BLaER1 (cell line): ENCODE measurements at regions not wholly inside any gene's neighbourhood (a gene's known extent, or its start where the extent isn't known, plus 50 kb on each side); places are given as distances from the start of the nearest gene placed in this dataset.

Experiments
- H3K27ac ChIP-seq: shearing (Covaris generic); formaldehyde crosslinking; 2 replicates; pipeline ENCODE4 v1.8.1; 2022
- H3K27me3 ChIP-seq: shearing (Covaris generic); formaldehyde crosslinking; 2 replicates; pipeline ENCODE4 v1.8.1; 2022
- H3K36me3 ChIP-seq: shearing (Covaris generic); formaldehyde crosslinking; 2 replicates; pipeline ENCODE4 v1.8.1; 2022
- H3K4me1 ChIP-seq: shearing (Covaris generic); formaldehyde crosslinking; 2 replicates; pipeline ENCODE4 v1.8.1; 2022
- H3K4me2 ChIP-seq: shearing (Covaris generic); formaldehyde crosslinking; 2 replicates; pipeline ENCODE4 v1.8.1; 2022
- H3K4me3 ChIP-seq: shearing (Covaris generic); formaldehyde crosslinking; 2 replicates; pipeline ENCODE4 v1.8.1; 2022
- H3K9ac ChIP-seq: shearing (Covaris generic); formaldehyde crosslinking; 2 replicates; pipeline ENCODE4 v1.8.1; 2022
- H3K9me3 ChIP-seq: shearing (Covaris generic); formaldehyde crosslinking; 2 replicates; pipeline ENCODE4 v1.8.1; 2022
- H4K20me1 ChIP-seq: shearing (Covaris generic); formaldehyde crosslinking; 2 replicates; pipeline ENCODE4 v1.8.1; 2022
- Cebpa-rat ChIP-seq: shearing (Covaris generic); IDR thresholded peaks from 2 replicates; pipeline ENCODE4 v1.8.1; 2022

DNA sequence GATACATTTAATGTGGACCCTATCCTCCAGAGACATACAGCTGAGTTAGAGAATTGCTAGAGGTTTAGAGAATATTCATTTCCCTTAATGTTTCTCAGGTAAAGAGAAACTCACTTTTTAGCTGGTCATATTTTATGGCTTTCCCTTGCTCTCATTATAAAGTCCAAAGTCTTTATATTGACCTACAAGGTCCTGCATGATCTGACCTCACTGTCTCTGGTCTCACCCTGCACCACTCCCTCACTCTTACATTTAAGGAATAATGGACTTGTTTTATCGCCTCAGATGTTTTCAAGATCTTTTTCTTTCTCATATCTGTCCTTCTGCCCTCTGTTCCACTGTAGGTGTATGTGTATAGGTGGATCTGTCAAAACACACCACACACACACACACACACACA lies 597.3 kb downstream of the PLCL1 start:
- Histone ChIP-seq H3K27ac (no peak overlapping the region), H3K9me3 (no peaks in the 10 kb centered on the region), H3K27me3 (no peaks in the 10 kb centered on the region), H4K20me1 (no peaks in the 10 kb centered on the region), H3K4me2 (no peak overlapping the region), H3K36me3 (no peaks in the 10 kb centered on the region), H3K4me3 (no peak overlapping the region), H3K9ac (no peak overlapping the region), H3K4me1 (no peaks in the 10 kb centered on the region)
- TF ChIP-seq Cebpa-rat, result no peak

DNA sequence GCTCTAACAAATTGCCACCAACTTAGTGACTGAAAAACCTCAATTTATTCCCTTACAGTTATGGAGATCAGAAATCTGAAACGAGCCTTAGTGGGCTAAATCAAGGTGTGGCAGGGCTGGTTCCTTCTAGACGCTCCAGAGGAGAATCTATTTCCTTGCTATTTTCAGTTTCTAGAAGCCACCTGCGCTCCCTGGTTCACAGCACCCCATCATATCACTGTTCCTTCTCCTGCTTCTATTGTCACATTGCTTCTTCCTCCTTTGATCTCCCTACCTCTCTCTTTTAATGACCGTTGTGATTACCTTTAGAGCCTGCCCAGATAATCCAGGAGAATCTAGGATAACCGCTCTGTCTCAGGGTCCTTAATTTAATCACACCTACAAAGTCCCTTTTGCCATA lies 596.6 kb downstream of the PLCL1 start:
- Histone ChIP-seq H4K20me1 (no peaks in the 10 kb centered on the region), H3K4me3 (no peak overlapping the region), H3K9ac (no peak overlapping the region), H3K4me2 (no peak overlapping the region), H3K36me3 (no peaks in the 10 kb centered on the region), H3K27me3 (no peaks in the 10 kb centered on the region), H3K4me1 (no peaks in the 10 kb centered on the region), H3K27ac (no peak overlapping the region), H3K9me3 (no peaks in the 10 kb centered on the region)
- no peak for TF ChIP-seq Cebpa-rat

DNA sequence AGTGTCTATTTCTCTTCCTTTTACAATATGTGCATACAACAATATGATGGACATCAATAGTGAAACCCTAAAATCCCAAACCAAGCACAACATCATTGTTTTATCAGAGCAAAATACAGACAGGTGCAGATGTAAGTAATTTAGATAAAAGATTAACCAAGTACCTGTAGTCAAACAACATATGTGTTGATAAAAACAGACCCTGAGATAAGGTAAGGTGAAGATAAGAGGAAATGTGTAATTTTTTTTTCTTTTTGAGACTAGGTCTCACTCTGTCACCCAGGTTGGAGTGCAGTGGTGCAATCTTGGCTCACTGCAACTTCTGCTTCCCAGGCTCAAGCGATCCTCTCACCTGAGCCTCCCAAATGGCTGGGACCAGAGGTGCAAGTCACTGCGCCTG lies 589.8 kb downstream of the PLCL1 start:
- H3K27ac ChIP-seq, result no peak overlapping the region
- no peak overlapping the region for H3K9ac ChIP-seq
- H3K4me3 ChIP-seq, result no peak overlapping the region
- no peaks in the 10 kb centered on the region for H3K27me3 ChIP-seq
- H4K20me1 ChIP-seq, result no peaks in the 10 kb centered on the region
- no peak for TF ChIP-seq Cebpa-rat
- no peaks in the 10 kb centered on the region for H3K4me1 ChIP-seq
- no peaks in the 10 kb centered on the region for H3K9me3 ChIP-seq
- H3K36me3 ChIP-seq, result no peaks in the 10 kb centered on the region
- H3K4me2 ChIP-seq, result no peak overlapping the region

DNA sequence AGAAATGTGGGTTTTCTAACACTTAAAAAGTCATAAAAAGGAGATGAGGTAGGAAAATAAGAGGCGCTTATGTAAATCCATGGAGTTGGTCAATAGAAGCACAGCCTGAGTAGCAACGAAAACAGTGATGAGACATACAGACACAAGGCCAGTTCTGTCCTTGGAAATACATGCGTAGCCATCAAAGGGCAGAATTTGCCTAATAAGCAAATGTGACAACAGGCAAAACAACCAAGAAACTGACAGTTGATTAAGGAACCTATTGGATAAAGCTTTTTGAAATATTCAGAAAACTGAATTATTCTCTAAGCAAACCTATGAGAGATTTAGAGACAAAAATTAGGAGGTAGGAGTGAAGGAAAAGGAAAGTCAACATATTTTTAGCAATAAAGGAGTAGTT lies 586.3 kb downstream of the PLCL1 start:
- H3K9ac ChIP-seq, result no peak overlapping the region
- no peaks in the 10 kb centered on the region for H3K36me3 ChIP-seq

DNA sequence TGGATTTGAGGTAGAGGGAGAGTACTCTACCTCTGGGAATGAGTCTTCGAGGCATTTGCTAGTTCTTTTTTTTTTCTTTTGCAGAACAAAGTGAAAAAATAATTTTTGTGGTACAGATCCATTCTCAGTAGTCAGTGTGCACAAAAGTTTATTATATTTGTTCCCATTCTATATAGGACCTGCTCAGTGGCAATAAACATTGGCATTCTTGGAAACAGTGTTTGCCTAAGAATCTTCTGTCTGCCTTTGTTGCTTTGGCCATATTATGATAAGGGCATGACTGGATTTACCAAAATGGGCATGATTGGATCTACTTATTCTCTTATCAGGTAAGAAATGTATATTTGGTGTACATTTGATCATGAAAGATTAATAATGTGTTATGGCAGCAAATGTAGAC lies 583.3 kb downstream of the PLCL1 start:
- Histone ChIP-seq H3K9ac (no peak overlapping the region), H3K9me3 (no peaks in the 10 kb centered on the region), H3K4me3 (no peak overlapping the region), H4K20me1 (no peaks in the 10 kb centered on the region), H3K4me1 (peaks cover 12% of the 10 kb centered on the region), H3K4me2 (no peak overlapping the region), H3K36me3 (no peaks in the 10 kb centered on the region), H3K27me3 (no peaks in the 10 kb centered on the region), H3K27ac (no peak overlapping the region)
- no peak for TF ChIP-seq Cebpa-rat

More for the DNA sequence above, 586.3 kb downstream of the PLCL1 start:
- no peaks in the 10 kb centered on the region for H3K4me1 ChIP-seq
- no peak overlapping the region for H3K4me2 ChIP-seq
- H3K27me3 ChIP-seq, result no peaks in the 10 kb centered on the region
- no peaks in the 10 kb centered on the region for H3K9me3 ChIP-seq
- H4K20me1 ChIP-seq, result no peaks in the 10 kb centered on the region
- TF ChIP-seq Cebpa-rat, result no peak
- H3K4me3 ChIP-seq, result no peak overlapping the region
- no peak overlapping the region for H3K27ac ChIP-seq

DNA sequence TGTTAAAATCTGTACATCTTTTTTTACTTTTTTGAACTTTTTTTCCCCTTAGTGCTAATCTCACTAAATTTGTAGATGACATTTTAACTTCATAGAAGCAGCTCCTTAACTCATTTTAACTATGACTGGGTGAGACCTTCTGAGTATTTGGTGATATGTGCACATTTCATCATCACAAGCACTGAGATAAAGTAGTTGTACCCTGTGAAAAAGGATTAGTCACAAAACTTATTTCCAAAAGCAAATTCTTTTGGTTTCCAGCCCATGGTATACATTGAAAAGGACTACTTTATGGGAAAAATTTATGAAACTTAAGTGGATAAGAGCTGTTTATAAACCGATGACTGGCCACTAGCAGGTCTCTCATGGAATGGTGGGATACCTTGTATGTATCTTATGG lies 581.5 kb downstream of the PLCL1 start:
- no peaks in the 10 kb centered on the region for H3K9me3 ChIP-seq
- no peak overlapping the region for H3K9ac ChIP-seq
- no peaks in the 10 kb centered on the region for H4K20me1 ChIP-seq
- no peak overlapping the region for H3K4me3 ChIP-seq
- no peaks in the 10 kb centered on the region for H3K36me3 ChIP-seq
- no peak overlapping the region for H3K27ac ChIP-seq
- H3K4me2 ChIP-seq, result no peak overlapping the region
- H3K4me1 ChIP-seq, result peaks cover 17% of the 10 kb centered on the region
- H3K27me3 ChIP-seq, result no peaks in the 10 kb centered on the region
- no peak for TF ChIP-seq Cebpa-rat

DNA sequence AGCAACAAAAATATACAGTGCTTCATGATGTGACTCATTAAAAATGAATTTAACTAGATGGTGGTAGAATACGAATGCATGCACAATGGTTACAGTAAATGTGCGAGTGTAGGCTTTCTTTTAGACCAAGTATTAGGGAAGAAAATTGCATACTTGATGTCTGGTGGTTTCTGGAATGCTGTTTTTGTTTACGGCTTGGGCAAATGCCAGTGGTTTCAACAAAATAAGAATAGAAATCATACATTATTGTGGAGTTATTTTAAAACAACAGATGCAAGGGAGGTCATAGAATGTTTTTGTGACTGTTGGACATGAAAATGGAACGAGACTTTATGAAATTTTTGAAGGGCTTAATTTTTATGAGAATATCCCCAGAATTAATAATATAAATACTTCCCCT lies 580.9 kb downstream of the PLCL1 start:
- Histone ChIP-seq H3K9ac (no peak overlapping the region), H3K36me3 (no peaks in the 10 kb centered on the region), H3K27me3 (no peaks in the 10 kb centered on the region), H3K4me2 (no peak overlapping the region), H3K9me3 (no peaks in the 10 kb centered on the region), H3K27ac (no peak overlapping the region), H4K20me1 (no peaks in the 10 kb centered on the region), H3K4me1 (peaks cover 17% of the 10 kb centered on the region), H3K4me3 (no peak overlapping the region)
- no peak for TF ChIP-seq Cebpa-rat

DNA sequence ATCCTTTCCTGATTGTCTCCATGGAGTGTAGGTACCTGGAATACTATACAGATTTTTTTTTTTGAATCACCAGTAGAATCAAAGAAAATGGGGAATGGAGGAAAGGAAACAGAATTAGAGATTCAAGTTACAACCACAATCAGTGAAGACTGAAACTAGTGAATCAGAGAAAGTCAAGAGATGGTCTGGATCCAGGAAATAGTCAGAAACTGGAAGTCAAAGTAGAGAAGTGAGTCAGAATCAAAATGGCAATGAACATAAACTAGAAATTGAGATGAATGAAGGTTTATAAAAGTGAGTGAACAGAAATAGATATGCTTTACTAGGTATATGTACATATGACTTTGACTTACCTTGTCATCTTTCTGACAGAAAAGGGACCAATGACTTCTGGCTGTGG lies 579.0 kb downstream of the PLCL1 start:
- no peak for TF ChIP-seq Cebpa-rat

DNA sequence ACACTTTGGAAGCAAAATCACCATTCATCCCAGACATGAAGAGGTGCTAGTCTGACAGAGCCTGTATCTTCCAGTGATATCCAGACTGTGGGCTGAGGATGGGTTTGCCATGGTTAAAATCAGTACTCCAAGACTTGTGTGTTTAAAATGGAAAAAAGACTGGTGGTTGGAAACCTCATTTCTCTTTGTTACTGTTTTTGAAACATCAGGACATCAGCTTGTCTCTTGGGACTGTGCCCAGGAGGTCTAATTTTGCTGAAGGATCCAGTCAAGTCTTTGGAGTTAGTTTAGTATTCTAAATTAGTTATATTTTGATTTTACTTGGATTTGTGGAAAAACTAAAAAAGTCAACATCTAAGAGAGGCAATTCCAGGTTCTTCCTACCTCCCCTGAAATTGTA lies 578.4 kb downstream of the PLCL1 start:
- H4K20me1 ChIP-seq, result no peaks in the 10 kb centered on the region
- peak overlapping the region; percentile 34 for H3K4me2 ChIP-seq
- H3K27ac ChIP-seq, result no peak overlapping the region
- H3K4me3 ChIP-seq, result no peak overlapping the region
- no peak for TF ChIP-seq Cebpa-rat
- H3K27me3 ChIP-seq, result no peaks in the 10 kb centered on the region
- H3K9ac ChIP-seq, result no peak overlapping the region
- no peaks in the 10 kb centered on the region for H3K9me3 ChIP-seq
- peaks cover 17% of the 10 kb centered on the region for H3K4me1 ChIP-seq
- no peaks in the 10 kb centered on the region for H3K36me3 ChIP-seq

More for the DNA sequence above, 579.0 kb downstream of the PLCL1 start:
- no peaks in the 10 kb centered on the region for H3K9me3 ChIP-seq
- peak overlapping the region; percentile 34 for H3K4me2 ChIP-seq
- H4K20me1 ChIP-seq, result no peaks in the 10 kb centered on the region
- peaks cover 17% of the 10 kb centered on the region for H3K4me1 ChIP-seq
- no peaks in the 10 kb centered on the region for H3K27me3 ChIP-seq
- H3K27ac ChIP-seq, result no peak overlapping the region
- H3K4me3 ChIP-seq, result no peak overlapping the region
- no peak overlapping the region for H3K9ac ChIP-seq
- no peaks in the 10 kb centered on the region for H3K36me3 ChIP-seq

DNA sequence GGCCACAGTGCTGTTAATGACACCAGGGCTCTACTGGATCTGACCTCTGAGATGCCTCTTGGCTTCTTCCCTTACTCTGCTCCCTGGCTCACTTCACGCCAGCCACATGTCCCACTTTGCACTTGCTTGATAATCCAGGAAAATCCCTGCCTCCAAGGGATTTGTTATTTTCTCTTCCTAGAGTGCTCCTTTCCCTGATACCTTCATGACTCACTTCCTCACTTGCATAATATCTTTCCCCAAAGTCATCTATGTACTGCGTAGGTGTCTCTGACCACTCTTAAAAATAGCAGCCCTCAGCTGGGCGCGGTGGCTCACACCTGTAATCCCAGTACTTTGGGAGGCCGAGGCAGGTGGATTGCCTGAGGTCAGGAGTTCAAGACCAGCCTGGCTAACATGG lies 572.3 kb downstream of the PLCL1 start:
- H3K4me2 ChIP-seq, result no peak overlapping the region
- no peak overlapping the region for H3K4me3 ChIP-seq
- no peak overlapping the region for H3K9ac ChIP-seq
- H4K20me1 ChIP-seq, result no peaks in the 10 kb centered on the region
- TF ChIP-seq Cebpa-rat, result no peak
- H3K9me3 ChIP-seq, result no peaks in the 10 kb centered on the region
- no peak overlapping the region for H3K27ac ChIP-seq
- H3K27me3 ChIP-seq, result no peaks in the 10 kb centered on the region
- no peaks in the 10 kb centered on the region for H3K36me3 ChIP-seq
- peaks cover 24% of the 10 kb centered on the region for H3K4me1 ChIP-seq

DNA sequence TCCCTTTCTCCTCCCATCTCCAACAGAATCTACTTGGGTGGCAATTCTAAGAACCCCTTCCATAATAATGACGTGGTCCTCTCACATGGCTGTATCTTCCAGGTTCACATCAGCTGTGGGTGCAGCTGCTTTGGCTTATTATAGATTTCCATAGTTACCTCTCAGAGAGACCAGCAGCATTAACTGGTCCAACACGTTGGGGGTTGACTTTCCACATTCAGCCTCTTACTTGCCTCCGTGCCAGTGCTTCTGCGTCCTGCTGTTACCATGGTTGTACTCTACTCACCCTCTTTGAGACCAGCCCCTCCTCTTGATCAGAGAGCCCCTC lies 570.7 kb downstream of the PLCL1 start:
- Histone ChIP-seq H3K9me3 (no peaks in the 10 kb centered on the region), H3K4me2 (no peak overlapping the region), H3K4me1 (peaks cover 30% of the 10 kb centered on the region), H3K27ac (no peak overlapping the region), H3K9ac (no peak overlapping the region), H3K36me3 (no peaks in the 10 kb centered on the region), H3K27me3 (no peaks in the 10 kb centered on the region), H3K4me3 (no peak overlapping the region), H4K20me1 (no peaks in the 10 kb centered on the region)
- no peak for TF ChIP-seq Cebpa-rat
